HEK293 (cell line): ENCODE measurements at regions not wholly inside any gene's neighbourhood (a gene's known extent, or its start where the extent isn't known, plus 50 kb on each side); places are given as distances from the start of the nearest gene placed in this dataset.

ENCODE experiments used
- EGR2 ChIP-seq: fragments of 450-650 bp; formaldehyde crosslinking; IDR thresholded peaks from 2 replicates; pipeline ENCODE4 v1.5.1; 2016; ENCODE audit warnings: low read depth, missing biosample characterization, missing genetic modification characterization
- FEZF1 ChIP-seq: fragments of 450-650 bp; formaldehyde crosslinking; IDR thresholded peaks from 2 replicates; pipeline ENCODE4 v1.5.1; 2016; ENCODE audit warnings: missing biosample characterization, missing genetic modification characterization
- GLIS1 ChIP-seq: fragments of 450-650 bp; formaldehyde crosslinking; IDR thresholded peaks from 2 replicates; pipeline ENCODE4 v1.5.1; 2016; ENCODE audit warnings: missing biosample characterization, missing genetic modification characterization
- HOXD13 ChIP-seq: sonication (generic); formaldehyde crosslinking; IDR thresholded peaks from 2 replicates; pipeline ENCODE4 v1.8.0; 2022; ENCODE audit warnings: missing genetic modification reagents, borderline replicate concordance
- KLF16 ChIP-seq: fragments of 450-650 bp; formaldehyde crosslinking; IDR thresholded peaks from 2 replicates; pipeline ENCODE4 v1.5.1; 2017; ENCODE audit warnings: missing biosample characterization, missing genetic modification characterization
- OVOL3 ChIP-seq: fragments of 450-650 bp; formaldehyde crosslinking; IDR thresholded peaks from 2 replicates; pipeline ENCODE4 v1.5.1; 2016; ENCODE audit warnings: missing biosample characterization, missing genetic modification characterization
- SP3 ChIP-seq: fragments of 450-650 bp; formaldehyde crosslinking; IDR thresholded peaks from 2 replicates; pipeline ENCODE4 v1.5.1; 2016; ENCODE audit warnings: missing biosample characterization, missing genetic modification characterization
- TRIM28 ChIP-seq: IDR thresholded peaks from 2 replicates; pipeline ENCODE4 v1.6.1; 2011; ENCODE audit warnings: low read length, control low read depth, borderline replicate concordance
- WT1 ChIP-seq: fragments of 450-650 bp; formaldehyde crosslinking; IDR thresholded peaks from 2 replicates; pipeline ENCODE4 v1.5.1; 2016; ENCODE audit warnings: missing biosample characterization, missing genetic modification characterization
- ZBTB48 ChIP-seq: fragments of 450-650 bp; formaldehyde crosslinking; IDR thresholded peaks from 2 replicates; pipeline ENCODE4 v1.5.1; 2016; ENCODE audit warnings: missing biosample characterization, missing genetic modification characterization
- ZFP37 ChIP-seq: fragments of 450-650 bp; formaldehyde crosslinking; IDR thresholded peaks from 2 replicates; pipeline ENCODE4 v1.5.1; 2016; ENCODE audit warnings: missing biosample characterization, missing genetic modification characterization
- ZNF16 ChIP-seq: fragments of 450-650 bp; formaldehyde crosslinking; IDR thresholded peaks from 2 replicates; pipeline ENCODE4 v1.5.1; 2016; ENCODE audit warnings: low read depth, missing biosample characterization, missing genetic modification characterization
- ZNF202 ChIP-seq: fragments of 450-650 bp; formaldehyde crosslinking; IDR thresholded peaks from 2 replicates; pipeline ENCODE4 v1.5.1; 2016; ENCODE audit warnings: missing biosample characterization, missing genetic modification characterization, borderline replicate concordance
- ZNF292 ChIP-seq: fragments of 450-650 bp; formaldehyde crosslinking; IDR thresholded peaks from 2 replicates; pipeline ENCODE4 v1.5.1; 2016; ENCODE audit warnings: low read depth, missing biosample characterization, missing genetic modification characterization, borderline replicate concordance
- ZNF366 ChIP-seq: fragments of 450-650 bp; formaldehyde crosslinking; conservative IDR thresholded peaks from 2 replicates; pipeline ENCODE4 v1.5.1; 2016; ENCODE audit warnings: missing biosample characterization, missing genetic modification characterization
- ZNF48 ChIP-seq: fragments of 450-650 bp; formaldehyde crosslinking; IDR thresholded peaks from 2 replicates; pipeline ENCODE4 v1.5.1; 2016; ENCODE audit warnings: missing biosample characterization, missing genetic modification characterization
- ZNF558 ChIP-seq: fragments of 450-650 bp; formaldehyde crosslinking; IDR thresholded peaks from 2 replicates; pipeline ENCODE4 v1.5.1; 2016; ENCODE audit warnings: missing biosample characterization, missing genetic modification characterization
- ZNF571 ChIP-seq: fragments of 450-650 bp; formaldehyde crosslinking; IDR thresholded peaks from 2 replicates; pipeline ENCODE4 v1.5.0; 2017; ENCODE audit warnings: missing biosample characterization, missing genetic modification characterization
- ZNF610 ChIP-seq: fragments of 450-650 bp; formaldehyde crosslinking; IDR thresholded peaks from 2 replicates; pipeline ENCODE4 v1.5.1; 2016; ENCODE audit warnings: missing biosample characterization, missing genetic modification characterization, borderline replicate concordance
- ZNF624 ChIP-seq: fragments of 450-650 bp; formaldehyde crosslinking; IDR thresholded peaks from 2 replicates; pipeline ENCODE4 v1.5.1; 2017; ENCODE audit warnings: missing biosample characterization, missing genetic modification characterization
- ZNF837 ChIP-seq: fragments of 450-650 bp; formaldehyde crosslinking; IDR thresholded peaks from 2 replicates; pipeline ENCODE4 v1.5.1; 2016; ENCODE audit warnings: missing biosample characterization, missing genetic modification characterization
- TF ChIP-seq, protein P1 (sequence below): fragments of 450-650 bp; IDR thresholded peaks from 2 replicates; pipeline ENCODE4 v1.5.1; 2018; ENCODE audit warnings: missing biosample characterization, mild to moderate bottlenecking, missing genetic modification characterization
- TF ChIP-seq, protein P2 (sequence below): fragments of 450-650 bp; formaldehyde crosslinking; optimal IDR thresholded peaks from 2 replicates; pipeline ENCODE3; 2016; ENCODE audit warnings: missing biosample characterization, mild to moderate bottlenecking, missing genetic modification characterization
- TF ChIP-seq, protein P3 (sequence below): fragments of 450-650 bp; formaldehyde crosslinking; IDR thresholded peaks from 2 replicates; pipeline ENCODE4 v1.5.1; 2016; ENCODE audit warnings: missing biosample characterization, missing genetic modification characterization
- TF ChIP-seq, protein P4 (sequence below): fragments of 450-650 bp; formaldehyde crosslinking; conservative IDR thresholded peaks from 2 replicates; pipeline ENCODE4 v1.5.1; 2016; ENCODE audit warnings: low read depth, missing biosample characterization, missing genetic modification characterization
- TF ChIP-seq, protein P5 (sequence below): fragments of 450-650 bp; formaldehyde crosslinking; IDR thresholded peaks from 2 replicates; pipeline ENCODE4 v1.5.1; 2016; ENCODE audit warnings: missing biosample characterization, missing genetic modification characterization
- TF ChIP-seq, protein P6 (sequence below): fragments of 450-650 bp; formaldehyde crosslinking; IDR thresholded peaks from 2 replicates; pipeline ENCODE4 v1.5.1; 2017; ENCODE audit warnings: missing biosample characterization, missing genetic modification characterization
- TF ChIP-seq, protein P7 (sequence below): fragments of 450-650 bp; formaldehyde crosslinking; IDR thresholded peaks from 2 replicates; pipeline ENCODE4 v1.5.1; 2016; ENCODE audit warnings: missing biosample characterization, missing genetic modification characterization

DNA sequence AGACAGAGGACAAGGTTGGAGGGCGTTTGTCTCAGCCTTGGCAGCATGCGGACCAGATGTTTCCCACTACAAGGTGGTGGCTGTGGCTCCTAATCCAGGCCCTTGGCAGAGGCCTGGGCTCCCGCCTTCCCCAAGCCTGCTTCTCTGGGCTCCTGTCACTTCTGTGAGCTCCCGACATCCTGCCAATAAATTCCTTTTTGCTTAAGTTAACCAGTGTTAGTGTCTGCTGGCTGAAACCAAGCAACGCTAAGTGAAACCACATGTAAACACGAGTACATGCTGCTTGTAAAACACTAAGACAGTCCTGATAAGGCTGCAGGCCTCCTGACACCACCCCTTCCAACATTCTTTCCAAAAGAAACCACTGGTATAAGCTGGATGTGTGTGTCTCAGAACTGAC is 263.6 kb upstream of the ZMIZ1 start (continued):
- TF ChIP-seq, protein P1, sequence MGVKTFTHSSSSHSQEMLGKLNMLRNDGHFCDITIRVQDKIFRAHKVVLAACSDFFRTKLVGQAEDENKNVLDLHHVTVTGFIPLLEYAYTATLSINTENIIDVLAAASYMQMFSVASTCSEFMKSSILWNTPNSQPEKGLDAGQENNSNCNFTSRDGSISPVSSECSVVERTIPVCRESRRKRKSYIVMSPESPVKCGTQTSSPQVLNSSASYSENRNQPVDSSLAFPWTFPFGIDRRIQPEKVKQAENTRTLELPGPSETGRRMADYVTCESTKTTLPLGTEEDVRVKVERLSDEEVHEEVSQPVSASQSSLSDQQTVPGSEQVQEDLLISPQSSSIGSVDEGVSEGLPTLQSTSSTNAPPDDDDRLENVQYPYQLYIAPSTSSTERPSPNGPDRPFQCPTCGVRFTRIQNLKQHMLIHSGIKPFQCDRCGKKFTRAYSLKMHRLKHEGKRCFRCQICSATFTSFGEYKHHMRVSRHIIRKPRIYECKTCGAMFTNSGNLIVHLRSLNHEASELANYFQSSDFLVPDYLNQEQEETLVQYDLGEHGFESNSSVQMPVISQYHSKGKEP (tag by site-specific recombination) = 0 out of 2 replicates have a peak, but pooled peaks have one; percentile 25
- TF ChIP-seq, protein P2, sequence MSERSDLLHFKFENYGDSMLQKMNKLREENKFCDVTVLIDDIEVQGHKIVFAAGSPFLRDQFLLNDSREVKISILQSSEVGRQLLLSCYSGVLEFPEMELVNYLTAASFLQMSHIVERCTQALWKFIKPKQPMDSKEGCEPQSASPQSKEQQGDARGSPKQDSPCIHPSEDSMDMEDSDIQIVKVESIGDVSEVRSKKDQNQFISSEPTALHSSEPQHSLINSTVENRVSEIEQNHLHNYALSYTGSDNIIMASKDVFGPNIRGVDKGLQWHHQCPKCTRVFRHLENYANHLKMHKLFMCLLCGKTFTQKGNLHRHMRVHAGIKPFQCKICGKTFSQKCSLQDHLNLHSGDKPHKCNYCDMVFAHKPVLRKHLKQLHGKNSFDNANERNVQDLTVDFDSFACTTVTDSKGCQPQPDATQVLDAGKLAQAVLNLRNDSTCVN (tag by site-specific recombination) = no peak
- no peak for TF ChIP-seq KLF16
- TF ChIP-seq, protein P3, sequence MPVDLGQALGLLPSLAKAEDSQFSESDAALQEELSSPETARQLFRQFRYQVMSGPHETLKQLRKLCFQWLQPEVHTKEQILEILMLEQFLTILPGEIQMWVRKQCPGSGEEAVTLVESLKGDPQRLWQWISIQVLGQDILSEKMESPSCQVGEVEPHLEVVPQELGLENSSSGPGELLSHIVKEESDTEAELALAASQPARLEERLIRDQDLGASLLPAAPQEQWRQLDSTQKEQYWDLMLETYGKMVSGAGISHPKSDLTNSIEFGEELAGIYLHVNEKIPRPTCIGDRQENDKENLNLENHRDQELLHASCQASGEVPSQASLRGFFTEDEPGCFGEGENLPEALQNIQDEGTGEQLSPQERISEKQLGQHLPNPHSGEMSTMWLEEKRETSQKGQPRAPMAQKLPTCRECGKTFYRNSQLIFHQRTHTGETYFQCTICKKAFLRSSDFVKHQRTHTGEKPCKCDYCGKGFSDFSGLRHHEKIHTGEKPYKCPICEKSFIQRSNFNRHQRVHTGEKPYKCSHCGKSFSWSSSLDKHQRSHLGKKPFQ (tag by site-specific recombination) = no peak
- TF ChIP-seq EGR2 (tag by site-specific recombination) = no peak
- TF ChIP-seq ZNF16 (tag by site-specific recombination) = no peak
- TF ChIP-seq GLIS1 (tag by site-specific recombination) = peak; percentile 5; the same call in 1 of the 2 replicates
- no peak for TF ChIP-seq SP3 (tag by site-specific recombination)
- TF ChIP-seq, protein P4, sequence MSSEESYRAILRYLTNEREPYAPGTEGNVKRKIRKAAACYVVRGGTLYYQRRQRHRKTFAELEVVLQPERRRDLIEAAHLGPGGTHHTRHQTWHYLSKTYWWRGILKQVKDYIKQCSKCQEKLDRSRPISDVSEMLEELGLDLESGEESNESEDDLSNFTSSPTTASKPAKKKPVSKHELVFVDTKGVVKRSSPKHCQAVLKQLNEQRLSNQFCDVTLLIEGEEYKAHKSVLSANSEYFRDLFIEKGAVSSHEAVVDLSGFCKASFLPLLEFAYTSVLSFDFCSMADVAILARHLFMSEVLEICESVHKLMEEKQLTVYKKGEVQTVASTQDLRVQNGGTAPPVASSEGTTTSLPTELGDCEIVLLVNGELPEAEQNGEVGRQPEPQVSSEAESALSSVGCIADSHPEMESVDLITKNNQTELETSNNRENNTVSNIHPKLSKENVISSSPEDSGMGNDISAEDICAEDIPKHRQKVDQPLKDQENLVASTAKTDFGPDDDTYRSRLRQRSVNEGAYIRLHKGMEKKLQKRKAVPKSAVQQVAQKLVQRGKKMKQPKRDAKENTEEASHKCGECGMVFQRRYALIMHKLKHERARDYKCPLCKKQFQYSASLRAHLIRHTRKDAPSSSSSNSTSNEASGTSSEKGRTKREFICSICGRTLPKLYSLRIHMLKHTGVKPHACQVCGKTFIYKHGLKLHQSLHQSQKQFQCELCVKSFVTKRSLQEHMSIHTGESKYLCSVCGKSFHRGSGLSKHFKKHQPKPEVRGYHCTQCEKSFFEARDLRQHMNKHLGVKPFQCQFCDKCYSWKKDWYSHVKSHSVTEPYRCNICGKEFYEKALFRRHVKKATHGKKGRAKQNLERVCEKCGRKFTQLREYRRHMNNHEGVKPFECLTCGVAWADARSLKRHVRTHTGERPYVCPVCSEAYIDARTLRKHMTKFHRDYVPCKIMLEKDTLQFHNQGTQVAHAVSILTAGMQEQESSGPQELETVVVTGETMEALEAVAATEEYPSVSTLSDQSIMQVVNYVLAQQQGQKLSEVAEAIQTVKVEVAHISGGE = no peak
- no peak for TF ChIP-seq ZNF558 (tag by site-specific recombination)
- no peak for TF ChIP-seq HOXD13 (CRISPR knock-in tag)
- TF ChIP-seq WT1 (tag by site-specific recombination) = no peak
- TF ChIP-seq ZBTB48 (tag by site-specific recombination) = no peak
- no peak for TF ChIP-seq ZNF571
- TF ChIP-seq ZNF48 (tag by site-specific recombination) = no peak
- TF ChIP-seq ZFP37 = no peak
- no peak for TF ChIP-seq ZNF624
- TF ChIP-seq TRIM28 = no peak
- TF ChIP-seq ZNF610 = no peak
- no peak for TF ChIP-seq ZNF366 (tag by site-specific recombination)
- TF ChIP-seq, protein P5, sequence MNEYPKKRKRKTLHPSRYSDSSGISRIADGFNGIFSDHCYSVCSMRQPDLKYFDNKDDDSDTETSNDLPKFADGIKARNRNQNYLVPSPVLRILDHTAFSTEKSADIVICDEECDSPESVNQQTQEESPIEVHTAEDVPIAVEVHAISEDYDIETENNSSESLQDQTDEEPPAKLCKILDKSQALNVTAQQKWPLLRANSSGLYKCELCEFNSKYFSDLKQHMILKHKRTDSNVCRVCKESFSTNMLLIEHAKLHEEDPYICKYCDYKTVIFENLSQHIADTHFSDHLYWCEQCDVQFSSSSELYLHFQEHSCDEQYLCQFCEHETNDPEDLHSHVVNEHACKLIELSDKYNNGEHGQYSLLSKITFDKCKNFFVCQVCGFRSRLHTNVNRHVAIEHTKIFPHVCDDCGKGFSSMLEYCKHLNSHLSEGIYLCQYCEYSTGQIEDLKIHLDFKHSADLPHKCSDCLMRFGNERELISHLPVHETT (tag by site-specific recombination) = no peak
- TF ChIP-seq OVOL3 (tag by site-specific recombination) = no peak
- TF ChIP-seq FEZF1 = peak; percentile 95
- no peak for TF ChIP-seq ZNF202
- TF ChIP-seq, protein P6, sequence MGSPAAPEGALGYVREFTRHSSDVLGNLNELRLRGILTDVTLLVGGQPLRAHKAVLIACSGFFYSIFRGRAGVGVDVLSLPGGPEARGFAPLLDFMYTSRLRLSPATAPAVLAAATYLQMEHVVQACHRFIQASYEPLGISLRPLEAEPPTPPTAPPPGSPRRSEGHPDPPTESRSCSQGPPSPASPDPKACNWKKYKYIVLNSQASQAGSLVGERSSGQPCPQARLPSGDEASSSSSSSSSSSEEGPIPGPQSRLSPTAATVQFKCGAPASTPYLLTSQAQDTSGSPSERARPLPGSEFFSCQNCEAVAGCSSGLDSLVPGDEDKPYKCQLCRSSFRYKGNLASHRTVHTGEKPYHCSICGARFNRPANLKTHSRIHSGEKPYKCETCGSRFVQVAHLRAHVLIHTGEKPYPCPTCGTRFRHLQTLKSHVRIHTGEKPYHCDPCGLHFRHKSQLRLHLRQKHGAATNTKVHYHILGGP (tag by site-specific recombination) = no peak
- TF ChIP-seq ZNF837 (tag by site-specific recombination) = no peak
- TF ChIP-seq, protein P7, sequence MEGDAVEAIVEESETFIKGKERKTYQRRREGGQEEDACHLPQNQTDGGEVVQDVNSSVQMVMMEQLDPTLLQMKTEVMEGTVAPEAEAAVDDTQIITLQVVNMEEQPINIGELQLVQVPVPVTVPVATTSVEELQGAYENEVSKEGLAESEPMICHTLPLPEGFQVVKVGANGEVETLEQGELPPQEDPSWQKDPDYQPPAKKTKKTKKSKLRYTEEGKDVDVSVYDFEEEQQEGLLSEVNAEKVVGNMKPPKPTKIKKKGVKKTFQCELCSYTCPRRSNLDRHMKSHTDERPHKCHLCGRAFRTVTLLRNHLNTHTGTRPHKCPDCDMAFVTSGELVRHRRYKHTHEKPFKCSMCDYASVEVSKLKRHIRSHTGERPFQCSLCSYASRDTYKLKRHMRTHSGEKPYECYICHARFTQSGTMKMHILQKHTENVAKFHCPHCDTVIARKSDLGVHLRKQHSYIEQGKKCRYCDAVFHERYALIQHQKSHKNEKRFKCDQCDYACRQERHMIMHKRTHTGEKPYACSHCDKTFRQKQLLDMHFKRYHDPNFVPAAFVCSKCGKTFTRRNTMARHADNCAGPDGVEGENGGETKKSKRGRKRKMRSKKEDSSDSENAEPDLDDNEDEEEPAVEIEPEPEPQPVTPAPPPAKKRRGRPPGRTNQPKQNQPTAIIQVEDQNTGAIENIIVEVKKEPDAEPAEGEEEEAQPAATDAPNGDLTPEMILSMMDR = no peak
- no peak for TF ChIP-seq ZNF292
